HG03469 (cell line): ENCODE measurements at regions not wholly inside any gene's neighbourhood (a gene's known extent, or its start where the extent isn't known, plus 50 kb on each side); places are given as distances from the start of the nearest gene placed in this dataset.

ENCODE experiments used
- ATAC-seq: cut with Tn5 transposase; IDR thresholded peaks from one replicate; pipeline ENCODE4 v1.9.1; 2021; ENCODE audit warnings: mild to moderate bottlenecking, moderate library complexity, moderate number of reproducible peaks; ENCODE audit not compliant: unreplicated experiment

GRCh38 chr3:148203297-148204010 lies 494.2 kb upstream of the AGTR1 start:
- no peak for ATAC-seq

DNA sequence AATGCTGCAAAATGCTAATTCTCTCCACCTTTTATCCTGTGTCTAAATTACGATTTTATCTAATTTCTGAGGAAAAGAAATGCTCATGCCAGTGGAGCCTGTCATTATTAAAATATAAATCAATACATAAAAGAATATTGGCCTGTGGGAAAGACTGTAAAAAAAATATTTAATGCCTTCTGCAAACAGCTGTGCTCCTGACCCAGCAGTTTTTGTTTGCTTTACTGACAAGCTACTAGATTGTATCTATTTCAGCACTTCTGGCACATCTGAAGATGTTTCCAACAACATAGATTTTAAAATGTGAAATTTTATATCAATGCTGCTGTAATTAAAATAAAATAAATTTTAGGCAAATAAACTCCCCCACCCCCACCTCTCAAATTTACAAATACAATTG lies 493.6 kb upstream of the AGTR1 start:
- no peak for ATAC-seq

DNA sequence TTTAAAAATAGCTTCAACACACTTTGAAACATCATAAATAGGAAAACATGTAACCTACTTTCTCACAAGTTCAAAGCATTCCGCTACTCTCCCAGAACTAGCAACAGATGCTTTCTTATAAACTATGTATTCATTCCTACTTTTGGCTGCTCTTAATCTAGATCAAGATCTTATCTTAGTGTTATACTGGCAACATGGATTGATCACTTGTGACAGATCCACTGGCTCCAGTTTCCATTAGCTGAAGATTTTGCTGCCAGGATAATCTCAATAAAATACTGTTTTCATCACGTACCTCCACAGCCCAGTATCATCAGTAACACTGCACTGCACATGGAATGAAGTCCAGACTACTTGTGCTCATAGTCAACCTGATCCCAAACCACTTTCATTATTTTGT lies 491.7 kb upstream of the AGTR1 start:
- no peak for ATAC-seq

DNA sequence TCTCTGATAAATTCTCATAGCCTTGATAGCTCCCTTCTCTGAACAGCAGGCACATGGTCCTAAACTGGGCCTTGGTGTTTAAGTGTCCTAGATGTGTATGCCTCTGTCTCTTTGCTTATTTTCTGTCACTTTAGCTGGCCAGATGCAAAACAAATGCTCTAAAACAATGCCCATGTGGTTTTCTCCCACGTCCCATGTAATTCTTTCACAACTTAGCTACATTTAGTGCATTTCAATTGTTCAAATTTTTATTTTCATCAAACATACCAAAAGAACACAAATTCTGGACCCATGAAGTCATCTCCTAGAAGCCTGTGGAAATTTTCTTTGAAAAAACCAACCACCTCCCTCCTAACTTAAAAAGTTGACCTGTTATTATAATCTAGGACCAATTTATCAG lies 491.3 kb upstream of the AGTR1 start:
- no peak for ATAC-seq

DNA sequence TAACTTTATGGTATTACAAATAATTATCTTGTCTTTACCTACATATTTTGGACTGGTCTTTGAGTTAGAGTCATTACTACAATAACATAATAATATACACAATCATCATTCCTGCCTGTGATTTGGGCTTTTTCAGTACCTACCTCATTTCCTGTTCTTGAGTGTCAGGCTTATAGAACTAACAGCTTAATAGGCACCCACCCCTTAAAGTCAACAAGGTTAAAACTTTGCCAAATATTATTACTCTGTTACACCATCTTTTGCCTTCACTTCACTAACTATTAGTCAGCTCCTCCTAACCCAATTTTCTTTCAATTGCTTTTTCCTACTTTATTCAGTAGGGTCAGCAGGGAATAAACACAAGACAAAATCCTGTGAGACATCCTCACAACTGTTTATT lies 488.7 kb upstream of the AGTR1 start:
- ATAC-seq: no peak

DNA sequence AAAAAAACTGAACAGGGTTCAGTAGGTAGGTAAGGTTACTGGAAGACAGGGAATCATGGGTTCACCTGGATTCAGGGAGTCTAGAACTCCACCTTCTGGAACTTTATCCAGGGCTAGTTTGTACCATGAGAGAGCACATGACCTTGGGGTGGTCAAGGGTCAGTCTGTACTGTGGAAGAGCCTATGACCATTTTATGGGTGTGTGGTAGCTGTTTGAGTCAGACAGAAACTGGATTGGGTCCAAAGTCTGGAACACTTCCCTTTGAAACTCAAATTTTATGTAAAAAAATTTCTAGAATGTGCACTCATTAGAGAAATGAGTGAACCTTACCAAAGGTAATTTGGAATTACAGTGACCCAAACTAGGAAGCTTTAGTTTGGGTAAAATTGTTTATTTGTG lies 486.0 kb upstream of the AGTR1 start:
- peak; percentile 77 for ATAC-seq

- ATAC-seq: no peak
These were observed 483.0 kb upstream of the AGTR1 start for GRCh38 chr3:148214705-148215104.

GRCh38 chr3:148217317-148217716 lies 480.4 kb upstream of the AGTR1 start:
- no peak for ATAC-seq

- no peak for ATAC-seq
These were observed 479.5 kb upstream of the AGTR1 start for GRCh38 chr3:148218222-148218621.

DNA sequence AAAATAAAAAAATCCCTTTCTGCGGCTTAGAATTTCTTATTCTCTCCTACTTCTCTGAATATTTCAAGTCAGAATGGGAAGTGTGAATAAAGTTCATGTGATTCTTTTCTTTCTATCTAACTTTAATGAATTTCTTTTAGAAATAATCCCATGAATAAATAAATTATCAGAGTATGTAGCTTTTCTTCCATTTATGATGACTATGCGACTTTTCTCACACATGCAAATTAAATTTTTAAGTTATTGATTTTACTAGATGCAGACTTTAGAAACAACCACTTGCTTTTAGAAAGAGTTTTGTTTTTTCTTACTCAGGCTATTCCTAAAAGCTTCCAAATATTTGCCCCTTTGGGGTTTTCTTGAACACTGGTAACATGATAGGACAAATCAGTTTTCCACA lies 477.7 kb upstream of the AGTR1 start:
- no peak for ATAC-seq

- no peak for ATAC-seq
These were observed 476.4 kb upstream of the AGTR1 start for GRCh38 chr3:148221303-148221702.

GRCh38 chr3:148223266-148223665 lies 474.4 kb upstream of the AGTR1 start:
- ATAC-seq: no peak

GRCh38 chr3:148226246-148226645 lies 471.5 kb upstream of the AGTR1 start:
- no peak for ATAC-seq

DNA sequence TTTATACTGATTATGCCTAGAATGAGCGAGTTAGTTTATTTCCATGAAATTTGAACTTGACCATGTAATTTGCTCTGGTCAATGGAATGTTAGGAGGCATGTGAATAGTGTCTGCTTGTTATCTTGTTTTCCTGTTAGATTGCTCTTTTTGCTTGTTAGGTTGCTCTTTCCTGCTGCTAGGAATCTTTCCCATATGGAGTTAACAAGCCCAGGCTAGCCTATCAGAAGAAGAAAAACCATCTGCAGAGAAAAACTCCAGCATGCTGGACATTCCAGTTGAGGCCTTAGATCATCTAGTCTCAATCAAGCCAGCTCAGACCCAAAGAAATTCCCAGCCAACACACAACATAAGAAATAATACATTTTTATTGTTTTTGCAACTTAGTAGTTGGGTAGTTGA lies 470.2 kb upstream of the AGTR1 start:
- no peak for ATAC-seq

DNA sequence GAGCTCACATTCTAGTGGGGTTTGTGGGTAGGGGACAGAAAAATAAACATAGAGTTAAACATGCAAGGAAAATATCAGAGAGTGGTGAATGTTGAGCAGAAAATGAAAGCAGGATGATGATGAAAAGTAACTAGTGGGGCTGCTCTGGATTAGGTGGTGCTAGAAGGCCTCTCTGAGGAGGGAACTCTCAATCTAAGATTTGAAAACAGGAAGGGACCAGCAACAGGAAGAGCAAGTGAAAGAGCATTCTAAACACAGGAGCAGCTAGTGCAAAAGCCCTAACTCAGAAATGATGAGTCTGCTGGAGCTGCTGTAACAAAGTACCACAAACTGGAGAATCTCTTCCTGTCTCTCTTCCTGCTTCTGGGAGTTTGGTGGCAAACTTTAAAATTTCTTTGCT lies 468.6 kb upstream of the AGTR1 start:
- no peak for ATAC-seq

GRCh38 chr3:148230473-148230872 lies 467.2 kb upstream of the AGTR1 start:
- ATAC-seq: no peak

- ATAC-seq: no peak
These were observed 465.3 kb upstream of the AGTR1 start for GRCh38 chr3:148232389-148232788.

DNA sequence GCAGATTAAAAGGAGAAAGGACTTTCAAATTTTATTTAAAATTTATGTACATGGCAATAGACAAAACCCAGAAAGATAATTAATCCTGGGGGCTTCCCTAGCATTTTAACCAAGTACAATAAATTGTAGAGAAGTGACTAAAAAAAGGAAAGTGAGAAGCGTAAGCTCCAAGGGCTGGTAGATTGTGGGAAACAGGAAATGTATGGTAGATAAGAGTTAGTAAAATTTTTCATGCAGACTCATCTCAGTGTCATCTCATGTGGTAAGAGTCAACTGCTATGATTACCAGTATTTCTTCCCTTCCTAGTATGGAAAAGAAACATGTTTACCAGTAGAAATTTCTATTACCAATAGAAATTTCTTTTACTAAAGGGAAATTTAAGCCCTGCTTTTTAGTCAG lies 464.3 kb upstream of the AGTR1 start:
- ATAC-seq: no peak

DNA sequence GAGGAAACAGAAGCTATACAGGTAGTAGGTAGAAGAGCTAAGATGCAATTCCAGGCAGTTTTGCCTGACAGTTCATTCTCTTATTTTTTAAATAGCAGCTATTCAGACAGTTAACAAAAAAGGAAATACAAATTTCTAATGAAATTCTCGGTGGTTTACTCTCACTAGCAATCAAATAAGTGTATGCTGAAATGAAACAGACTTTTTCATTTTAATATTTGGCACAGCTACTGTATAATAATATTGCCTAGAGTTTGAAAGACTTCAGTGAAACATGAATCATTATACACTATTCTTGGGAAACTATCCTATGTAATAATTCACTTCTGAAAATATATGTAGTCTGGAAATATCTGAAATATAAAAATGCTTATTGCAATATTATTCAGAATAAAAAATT lies 463.2 kb upstream of the AGTR1 start:
- no peak for ATAC-seq

GRCh38 chr3:148235566-148235965 lies 462.1 kb upstream of the AGTR1 start:
- no peak for ATAC-seq

DNA sequence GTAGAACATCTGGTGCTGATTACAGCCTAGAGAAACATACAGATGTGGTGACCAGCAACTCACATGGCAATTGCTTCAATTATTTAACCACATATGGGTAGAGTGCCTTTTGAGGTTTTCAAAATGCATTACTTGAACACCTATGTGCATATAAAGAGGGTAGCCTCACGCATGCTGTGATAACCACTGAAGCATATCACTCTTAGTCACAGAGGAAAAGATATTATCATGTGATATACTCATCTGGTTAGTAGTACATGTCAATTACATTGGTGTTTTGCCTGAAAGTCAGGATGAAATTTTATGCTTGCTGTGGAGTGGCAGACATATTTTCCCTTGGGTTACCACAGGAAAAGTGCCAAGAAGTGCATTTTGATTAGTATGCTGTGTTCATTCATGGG lies 459.3 kb upstream of the AGTR1 start:
- no peak for ATAC-seq

- ATAC-seq: no peak
These were observed 457.4 kb upstream of the AGTR1 start for GRCh38 chr3:148240351-148240750.

DNA sequence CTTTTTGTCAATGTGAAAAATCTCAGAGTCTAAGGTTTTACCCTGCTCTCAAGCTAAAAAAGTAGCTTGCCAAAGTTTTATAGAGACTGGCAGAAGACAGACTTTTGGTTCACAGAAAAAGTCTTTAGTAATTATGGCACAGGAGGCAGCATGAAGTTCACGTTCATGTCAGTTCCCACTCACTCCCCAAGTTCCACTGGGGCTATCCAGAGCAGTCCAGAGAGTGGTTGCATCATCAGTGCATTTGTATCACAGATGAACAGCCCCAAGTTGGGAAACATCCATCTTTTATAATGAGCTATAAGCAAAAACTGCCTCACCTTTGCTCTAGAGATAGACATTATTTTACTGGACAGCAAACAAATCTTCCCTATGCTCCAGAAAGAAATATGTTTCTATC lies 454.1 kb upstream of the AGTR1 start:
- ATAC-seq: no peak
